ENCODE measurements at regions not wholly inside any gene's neighbourhood (a gene's known extent, or its start where the extent isn't known, plus 50 kb on each side); places are given as distances from the start of the nearest gene placed in this dataset.

DNA sequence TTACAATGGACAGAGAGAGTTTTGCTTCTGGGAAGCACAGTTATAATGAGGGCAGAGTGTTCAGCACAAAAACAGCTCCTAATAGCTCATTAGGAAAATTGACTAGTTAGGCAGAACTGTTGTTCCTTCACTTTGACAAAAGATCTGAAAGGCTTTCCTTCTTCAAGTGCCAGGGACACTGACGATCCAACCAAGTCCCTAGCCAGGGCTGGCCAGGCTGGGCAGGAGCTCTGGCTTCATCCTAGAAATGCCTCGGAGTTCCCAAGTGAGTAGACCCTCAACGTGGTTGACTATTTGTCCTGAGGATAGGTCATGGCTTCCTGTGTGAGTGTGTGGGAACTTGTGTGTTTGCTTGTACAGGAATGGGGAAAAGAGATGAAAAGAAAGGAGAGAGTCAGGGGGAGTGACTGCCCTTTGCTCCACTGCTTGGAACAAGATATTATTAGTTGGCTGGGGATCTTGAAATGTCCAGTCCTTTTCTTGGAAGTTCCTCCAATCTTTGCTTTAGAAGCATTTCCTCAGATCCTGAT lies 617.9 kb downstream of the NTRK3 start:
- WGBS, 2 experiments (ENCODE audit: extremely low coverage in 1 of 2, insufficient coverage in 1 of 2, insufficient read length in 1 of 2, insufficient replicate concordance in 2 of 2, low coverage in 1 of 2, low lambda C conversion rate in 2 of 2, missing lambda C conversion rate in 1 of 2) = 92% methylated on average over 3 of the region's 3 CpGs; no CpG with 5 or more reads in 1 of the 2 experiments
- no peak overlapping the region for H4K5ac ChIP-seq (ENCODE audit: insufficient read length, low read depth, low read length)
- H4K8ac ChIP-seq (ENCODE audit: extremely low read depth, insufficient read depth, low read length) = no peak overlapping the region

More for the DNA sequence above, 617.9 kb downstream of the NTRK3 start:
- H3K79me1 ChIP-seq (ENCODE audit: low read depth, low read length) = no peaks in the 10 kb centered on the region
- H2BK5ac ChIP-seq (ENCODE audit: low read depth, low read length) = no peak overlapping the region
- no peak overlapping the region for H3K27ac ChIP-seq (ENCODE audit: low read depth, low read length)
- no peak overlapping the region for H2AFZ ChIP-seq (ENCODE audit: low read length)
- H3K9ac ChIP-seq (replicated peaks in 1 of 4; ENCODE audit: extremely low read depth in 1 of 4, low read depth in 3 of 4, low read length in 3 of 4) = no peak overlapping the region
- no peaks in the 10 kb centered on the region for H3K9me3 ChIP-seq (ENCODE audit: insufficient read depth in 2 of 2, low read depth in 1 of 2, low read length in 1 of 2)
- H3K36me3 ChIP-seq (ENCODE audit: control insufficient read depth in 2 of 4, insufficient read depth in 4 of 4, low read length in 3 of 4) = no peaks in the 10 kb centered on the region
- TF ChIP-seq, protein P1, sequence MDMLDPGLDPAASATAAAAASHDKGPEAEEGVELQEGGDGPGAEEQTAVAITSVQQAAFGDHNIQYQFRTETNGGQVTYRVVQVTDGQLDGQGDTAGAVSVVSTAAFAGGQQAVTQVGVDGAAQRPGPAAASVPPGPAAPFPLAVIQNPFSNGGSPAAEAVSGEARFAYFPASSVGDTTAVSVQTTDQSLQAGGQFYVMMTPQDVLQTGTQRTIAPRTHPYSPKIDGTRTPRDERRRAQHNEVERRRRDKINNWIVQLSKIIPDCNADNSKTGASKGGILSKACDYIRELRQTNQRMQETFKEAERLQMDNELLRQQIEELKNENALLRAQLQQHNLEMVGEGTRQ (IDR thresholded peaks at IDR 0.05; ENCODE audit: low read length) = no peak
- TF ChIP-seq TAF1 (IDR thresholded peaks at IDR 0.05; ENCODE audit: low read depth, low read length) (no peak), NANOG (IDR thresholded peaks at IDR 0.05; ENCODE audit: insufficient read depth, low read depth, low read length, poor library complexity, severe bottlenecking) (no peak), SP2 (IDR thresholded peaks at IDR 0.05; ENCODE audit: low read length) (no peak), POLR2A (IDR thresholded peaks at IDR 0.05; ENCODE audit: control extremely low read depth in 1 of 2, low read depth in 2 of 2, low read length in 2 of 2) (no peak), MAFK (IDR thresholded peaks at IDR 0.05; ENCODE audit: low read depth, low read length) (no peak)
- H3K27me3 ChIP-seq (replicated peaks in 1 of 4; ENCODE audit: control insufficient read depth in 3 of 4, extremely low read depth in 1 of 4, insufficient read depth in 3 of 4, low read length in 3 of 4) = no peaks in the 10 kb centered on the region
- H3K4me3 ChIP-seq (ENCODE audit: extremely low read depth in 1 of 4, insufficient read depth in 2 of 4, low read depth in 3 of 4, low read length in 4 of 4) = no peak overlapping the region
- no peak overlapping the region for H3K18ac ChIP-seq (ENCODE audit: extremely low read depth, low read length)
- no peak overlapping the region for H2AK5ac ChIP-seq (ENCODE audit: low read depth, low read length)
- H3K4me2 ChIP-seq (ENCODE audit: insufficient read depth in 1 of 2, low read depth in 2 of 2, low read length in 2 of 2) = no peak overlapping the region
- no peak overlapping the region for H2BK20ac ChIP-seq (ENCODE audit: low read length)
- H3K14ac ChIP-seq (ENCODE audit: insufficient read length) = no peak overlapping the region
- H3K79me2 ChIP-seq (ENCODE audit: control insufficient read depth in 1 of 2, insufficient read depth in 2 of 2, low read length in 2 of 2) = no peaks in the 10 kb centered on the region
- H3K4me1 ChIP-seq (replicated peaks in 1 of 4; ENCODE audit: control insufficient read depth in 3 of 4, insufficient read depth in 4 of 4, low read length in 3 of 4) = no peaks in the 10 kb centered on the region
- no peak overlapping the region for H2BK12ac ChIP-seq (ENCODE audit: low read depth, low read length)
- DNase-seq (ENCODE audit: low read depth in 1 of 2, low spot score in 2 of 2) (no peak), FAIRE-seq (no peak)
- no peak overlapping the region for H3K23ac ChIP-seq (ENCODE audit: insufficient read length)
- no peak overlapping the region for H3K56ac ChIP-seq (replicated peaks; ENCODE audit: insufficient read length, low read depth, low read length)
- CTCF ChIA-PET (ENCODE audit: partially characterized antibody) = interaction anchor here (1.3 kb wide), 1 partner anchor 26 kb away, joined by 3 read pairs; no protein-coding TSS in a partner anchor
- H3K4ac ChIP-seq (replicated peaks; ENCODE audit: insufficient read length, low read depth, low read length) = no peak overlapping the region
- H2BK120ac ChIP-seq (replicated peaks; ENCODE audit: low read depth, low read length) = no peak overlapping the region
- no peaks in the 10 kb centered on the region for H3K23me2 ChIP-seq (ENCODE audit: low read depth, low read length)
- H2BK15ac ChIP-seq (ENCODE audit: low read length) = no peak overlapping the region
- no peak overlapping the region for H4K91ac ChIP-seq (replicated peaks; ENCODE audit: insufficient read length, low read length)
- H4K20me1 ChIP-seq (replicated peaks in 1 of 2; ENCODE audit: control insufficient read depth in 1 of 2, insufficient read depth in 2 of 2, low read length in 2 of 2) = no peaks in the 10 kb centered on the region
- POLR2A ChIA-PET (ENCODE audit: partially characterized antibody) = no interaction called here
